ENCODE measurements at regions not wholly inside any gene's neighbourhood (a gene's known extent, or its start where the extent isn't known, plus 50 kb on each side); places are given as distances from the start of the nearest gene placed in this dataset.

DNA sequence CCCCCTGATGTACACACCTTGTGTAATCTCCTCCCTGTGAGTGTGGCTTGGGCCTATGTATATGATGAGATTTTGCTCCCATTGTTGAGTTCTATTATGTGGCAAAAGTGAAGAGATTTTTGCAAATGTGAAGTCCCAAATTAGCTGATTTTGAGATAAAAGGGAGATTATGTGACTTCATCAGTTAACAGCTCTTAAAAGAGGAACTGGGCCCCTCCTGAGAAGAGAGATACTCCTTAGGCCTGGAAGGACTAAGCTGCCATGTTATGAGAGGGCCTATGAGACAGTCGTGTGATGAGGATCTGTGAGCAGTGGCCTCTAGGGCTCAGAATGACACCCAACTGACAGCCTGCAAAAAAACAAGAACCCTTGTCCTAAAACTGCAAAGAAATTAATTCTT lies 93.4 kb downstream of the OR5AK2 start:
- TF ChIP-seq EGR1 (conservative IDR thresholded peaks at IDR 0.05) (no peak), TBL1XR1 (IDR thresholded peaks at IDR 0.05; ENCODE audit: low read length in 2 of 2) (no peak), POLR2A (conservative IDR thresholded peaks at IDR 0.05) (no peak), BCL6 (CRISPR knock-in tag; IDR thresholded peaks at IDR 0.05) (no peak), ZFPM2 (CRISPR knock-in tag; IDR thresholded peaks at IDR 0.05) (no peak), ZZZ3 (IDR thresholded peaks at IDR 0.05) (no peak), ZNF830 (CRISPR knock-in tag; IDR thresholded peaks at IDR 0.05) (no peak), ESRRA (IDR thresholded peaks at IDR 0.05; ENCODE audit: borderline replicate concordance, low read depth) (no peak), SP1 (CRISPR knock-in tag; IDR thresholded peaks at IDR 0.05) (no peak)
- TF ChIP-seq, protein P1, sequence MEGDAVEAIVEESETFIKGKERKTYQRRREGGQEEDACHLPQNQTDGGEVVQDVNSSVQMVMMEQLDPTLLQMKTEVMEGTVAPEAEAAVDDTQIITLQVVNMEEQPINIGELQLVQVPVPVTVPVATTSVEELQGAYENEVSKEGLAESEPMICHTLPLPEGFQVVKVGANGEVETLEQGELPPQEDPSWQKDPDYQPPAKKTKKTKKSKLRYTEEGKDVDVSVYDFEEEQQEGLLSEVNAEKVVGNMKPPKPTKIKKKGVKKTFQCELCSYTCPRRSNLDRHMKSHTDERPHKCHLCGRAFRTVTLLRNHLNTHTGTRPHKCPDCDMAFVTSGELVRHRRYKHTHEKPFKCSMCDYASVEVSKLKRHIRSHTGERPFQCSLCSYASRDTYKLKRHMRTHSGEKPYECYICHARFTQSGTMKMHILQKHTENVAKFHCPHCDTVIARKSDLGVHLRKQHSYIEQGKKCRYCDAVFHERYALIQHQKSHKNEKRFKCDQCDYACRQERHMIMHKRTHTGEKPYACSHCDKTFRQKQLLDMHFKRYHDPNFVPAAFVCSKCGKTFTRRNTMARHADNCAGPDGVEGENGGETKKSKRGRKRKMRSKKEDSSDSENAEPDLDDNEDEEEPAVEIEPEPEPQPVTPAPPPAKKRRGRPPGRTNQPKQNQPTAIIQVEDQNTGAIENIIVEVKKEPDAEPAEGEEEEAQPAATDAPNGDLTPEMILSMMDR (IDR thresholded peaks at IDR 0.05 in 2 of 3, conservative IDR thresholded peaks at IDR 0.05 in 1 of 3; ENCODE audit: insufficient read depth in 2 of 3, low read depth in 1 of 3, low read length in 3 of 3): no peak
- TF ChIP-seq, protein P2, sequence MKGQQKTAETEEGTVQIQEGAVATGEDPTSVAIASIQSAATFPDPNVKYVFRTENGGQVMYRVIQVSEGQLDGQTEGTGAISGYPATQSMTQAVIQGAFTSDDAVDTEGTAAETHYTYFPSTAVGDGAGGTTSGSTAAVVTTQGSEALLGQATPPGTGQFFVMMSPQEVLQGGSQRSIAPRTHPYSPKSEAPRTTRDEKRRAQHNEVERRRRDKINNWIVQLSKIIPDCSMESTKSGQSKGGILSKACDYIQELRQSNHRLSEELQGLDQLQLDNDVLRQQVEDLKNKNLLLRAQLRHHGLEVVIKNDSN (CRISPR knock-in tag; IDR thresholded peaks at IDR 0.05): no peak
- TF ChIP-seq, protein P3, sequence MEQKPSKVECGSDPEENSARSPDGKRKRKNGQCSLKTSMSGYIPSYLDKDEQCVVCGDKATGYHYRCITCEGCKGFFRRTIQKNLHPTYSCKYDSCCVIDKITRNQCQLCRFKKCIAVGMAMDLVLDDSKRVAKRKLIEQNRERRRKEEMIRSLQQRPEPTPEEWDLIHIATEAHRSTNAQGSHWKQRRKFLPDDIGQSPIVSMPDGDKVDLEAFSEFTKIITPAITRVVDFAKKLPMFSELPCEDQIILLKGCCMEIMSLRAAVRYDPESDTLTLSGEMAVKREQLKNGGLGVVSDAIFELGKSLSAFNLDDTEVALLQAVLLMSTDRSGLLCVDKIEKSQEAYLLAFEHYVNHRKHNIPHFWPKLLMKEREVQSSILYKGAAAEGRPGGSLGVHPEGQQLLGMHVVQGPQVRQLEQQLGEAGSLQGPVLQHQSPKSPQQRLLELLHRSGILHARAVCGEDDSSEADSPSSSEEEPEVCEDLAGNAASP (IDR thresholded peaks at IDR 0.05): no peak
